GOT3 (cell line): ENCODE measurements at regions not wholly inside any gene's neighbourhood (a gene's known extent, or its start where the extent isn't known, plus 50 kb on each side); places are given as distances from the start of the nearest gene placed in this dataset.
"Not testable (repeated sequence)": the region's sequence is repeated elsewhere in the genome, so short reads cannot be mapped to it uniquely, and the experiment has no call there.

Source experiments
- DNase-seq: peaks from one replicate; lab custom pipeline; 2025; ENCODE audit warnings: mixed read lengths; lab: John Stamatoyannopoulos, UW

- no peak for DNase-seq
These were observed 193.9 kb downstream of the ANKRD7 start for GRCh38 chr7:118418433-118418832.

GRCh38 chr7:118420888-118421287, 196.4 kb downstream of the ANKRD7 start:
- no peak for DNase-seq

GRCh38 chr7:118429141-118429540, 204.6 kb downstream of the ANKRD7 start:
- no peak for DNase-seq

GRCh38 chr7:118436663-118437062, 212.2 kb downstream of the ANKRD7 start:
- DNase-seq: no peak

- DNase-seq: not testable (repeated sequence)
These were observed 224.5 kb downstream of the ANKRD7 start for GRCh38 chr7:118449030-118449429.

GRCh38 chr7:118449797-118450567, 225.5 kb downstream of the ANKRD7 start:
- no peak for DNase-seq

- no peak for DNase-seq
These were observed 227.6 kb downstream of the ANKRD7 start for GRCh38 chr7:118452128-118452527.

GRCh38 chr7:118467381-118467780, 242.9 kb downstream of the ANKRD7 start:
- DNase-seq: no peak

GRCh38 chr7:118472581-118472980, 248.1 kb downstream of the ANKRD7 start:
- DNase-seq: no peak

GRCh38 chr7:118473271-118473670, 248.8 kb downstream of the ANKRD7 start:
- no peak for DNase-seq

- no peak for DNase-seq
These were observed 251.5 kb downstream of the ANKRD7 start for GRCh38 chr7:118476036-118476435.

GRCh38 chr7:118477036-118477435, 252.5 kb downstream of the ANKRD7 start:
- DNase-seq: no peak

GRCh38 chr7:118478236-118478635, 253.7 kb downstream of the ANKRD7 start:
- no peak for DNase-seq

GRCh38 chr7:118478931-118479330, 254.4 kb downstream of the ANKRD7 start:
- no peak for DNase-seq

- DNase-seq: no peak
These were observed 268.0 kb downstream of the ANKRD7 start for GRCh38 chr7:118492466-118492865.

GRCh38 chr7:118496138-118496644, 271.7 kb downstream of the ANKRD7 start:
- DNase-seq: no peak

GRCh38 chr7:118502235-118502634, 277.7 kb downstream of the ANKRD7 start:
- DNase-seq: no peak

- DNase-seq: no peak
These were observed 286.6 kb downstream of the ANKRD7 start for GRCh38 chr7:118511146-118511545.

- DNase-seq: no peak
These were observed 292.8 kb downstream of the ANKRD7 start for GRCh38 chr7:118517275-118517674.

- no peak for DNase-seq
These were observed 300.5 kb downstream of the ANKRD7 start for GRCh38 chr7:118525020-118525419.

- no peak for DNase-seq
These were observed 307.1 kb downstream of the ANKRD7 start for GRCh38 chr7:118531566-118531965.

- no peak for DNase-seq
These were observed 334.7 kb downstream of the ANKRD7 start for GRCh38 chr7:118559207-118559606.

- DNase-seq: no peak
These were observed 338.8 kb downstream of the ANKRD7 start for GRCh38 chr7:118563311-118563710.

- DNase-seq: no peak
These were observed 348.1 kb downstream of the ANKRD7 start for GRCh38 chr7:118572604-118573003.
